Mesendoderm (in vitro differentiated cells): ENCODE measurements at regions not wholly inside any gene's neighbourhood (a gene's known extent, or its start where the extent isn't known, plus 50 kb on each side); places are given as distances from the start of the nearest gene placed in this dataset.
"Not testable (repeated sequence)": the region's sequence is repeated elsewhere in the genome, so short reads cannot be mapped to it uniquely, and the experiment has no call there.

Experiments
- DNase-seq: peaks from one replicate; pipeline ENCODE4 v3.0.0; 2013
- H2AK5ac ChIP-seq: 2 replicates; pipeline ENCODE4 v1.6.1; 2013; ENCODE audit warnings: low read length, inconsistent platforms
- H2BK120ac ChIP-seq: 2 replicates; pipeline ENCODE4 v1.6.1; 2013; ENCODE audit warnings: low read depth, mild to moderate bottlenecking, low read length, moderate library complexity, mixed read lengths
- H2BK15ac ChIP-seq: replicated peaks from 2 replicates; pipeline ENCODE4 v1.6.1; 2013; ENCODE audit warnings: low read depth, mild to moderate bottlenecking, moderate library complexity
- H2BK5ac ChIP-seq: 2 replicates; pipeline ENCODE4 v1.6.1; 2013; ENCODE audit warnings: low read length, inconsistent platforms
- H3K18ac ChIP-seq: 2 replicates; pipeline ENCODE4 v1.6.1; 2013; ENCODE audit warnings: mild to moderate bottlenecking, low read length, mixed read lengths
- H3K23ac ChIP-seq: one replicate; pipeline ENCODE4 v1.6.1; 2013; ENCODE audit warnings: low read length
- H3K27ac ChIP-seq: 2 replicates; pipeline ENCODE4 v1.5.1; 2013; ENCODE audit warnings: low read depth, mild to moderate bottlenecking, inconsistent platforms, low read length, moderate library complexity
- H3K27me3 ChIP-seq: 2 replicates; pipeline ENCODE4 v1.6.1; 2013; ENCODE audit warnings: low read length, control low read depth, mild to moderate bottlenecking, inconsistent platforms; ENCODE audit not compliant: insufficient read depth, poor library complexity
- H3K36me3 ChIP-seq: 2 replicates; pipeline ENCODE4 v1.6.1; 2013; ENCODE audit warnings: low read length, inconsistent platforms; ENCODE audit not compliant: control insufficient read depth, insufficient read depth
- H3K4ac ChIP-seq: one replicate; pipeline ENCODE4 v1.6.1; 2013; ENCODE audit warnings: low read depth, mild to moderate bottlenecking, low read length, moderate library complexity
- H3K4me1 ChIP-seq: 2 replicates; pipeline ENCODE4 v1.6.1; 2013; ENCODE audit warnings: low read depth, low read length, inconsistent platforms; ENCODE audit not compliant: control insufficient read depth
- H3K4me2 ChIP-seq: 2 replicates; pipeline ENCODE4 v1.6.1; 2013; ENCODE audit warnings: low read length
- H3K4me3 ChIP-seq: 2 replicates; pipeline ENCODE4 v1.5.1; 2013; ENCODE audit warnings: mild to moderate bottlenecking, low read length
- H3K56ac ChIP-seq: one replicate; pipeline ENCODE4 v1.6.1; 2013; ENCODE audit warnings: low read length
- H3K79me1 ChIP-seq: 2 replicates; pipeline ENCODE4 v1.6.1; 2013; ENCODE audit warnings: low read length, inconsistent platforms
- H3K79me2 ChIP-seq: 2 replicates; pipeline ENCODE4 v1.6.1; 2013; ENCODE audit warnings: mild to moderate bottlenecking, low read length; ENCODE audit not compliant: control insufficient read depth, insufficient read depth
- H3K9ac ChIP-seq: 2 replicates; pipeline ENCODE4 v1.6.1; 2013; ENCODE audit warnings: low read length, inconsistent platforms
- H4K5ac ChIP-seq: one replicate; pipeline ENCODE4 v1.6.1; 2013; ENCODE audit warnings: low read length
- H4K8ac ChIP-seq: one replicate; pipeline ENCODE4 v1.6.1; 2013; ENCODE audit warnings: low read depth, mild to moderate bottlenecking, control low read depth, low read length, moderate library complexity
- WGBS: extraction: QIAGEN DNeasy Blood & Tissue Kit; methylation state at CpG from one replicate; pipeline ENCODE4 v1.1.7; 2013; ENCODE audit warnings: low lambda C conversion rate, missing lambda C conversion rate; ENCODE audit not compliant: insufficient coverage; ENCODE audit errors: extremely low coverage; 5-methylcytosine and 5-hydroxymethylcytosine counted together

- WGBS = no CpG with 5 or more reads among the region's 1 CpG
- Histone ChIP-seq H3K36me3 (no peaks in the 10 kb centered on the region), H3K9ac (no peak overlapping the region), H4K8ac (no peak overlapping the region), H3K27me3 (no peaks in the 10 kb centered on the region), H2AK5ac (no peak overlapping the region), H4K5ac (no peak overlapping the region), H2BK120ac (no peak overlapping the region), H2BK15ac (no peak overlapping the region), H2BK5ac (no peak overlapping the region), H3K79me1 (no peaks in the 10 kb centered on the region), H3K27ac (no peak overlapping the region), H3K56ac (no peak overlapping the region), H3K4ac (no peak overlapping the region), H3K23ac (no peak overlapping the region), H3K4me2 (no peak overlapping the region), H3K4me1 (no peaks in the 10 kb centered on the region), H3K79me2 (no peaks in the 10 kb centered on the region), H3K4me3 (no peak overlapping the region), H3K18ac (no peak overlapping the region)
- DNase-seq = no peak
Observed at GRCh38 chr15:24394303-24394702, 281.3 kb upstream of the NPAP1 start.

- not testable (repeated sequence) for H3K4me3 ChIP-seq
Observed at GRCh38 chr15:24412649-24413048, 262.9 kb upstream of the NPAP1 start.

DNA sequence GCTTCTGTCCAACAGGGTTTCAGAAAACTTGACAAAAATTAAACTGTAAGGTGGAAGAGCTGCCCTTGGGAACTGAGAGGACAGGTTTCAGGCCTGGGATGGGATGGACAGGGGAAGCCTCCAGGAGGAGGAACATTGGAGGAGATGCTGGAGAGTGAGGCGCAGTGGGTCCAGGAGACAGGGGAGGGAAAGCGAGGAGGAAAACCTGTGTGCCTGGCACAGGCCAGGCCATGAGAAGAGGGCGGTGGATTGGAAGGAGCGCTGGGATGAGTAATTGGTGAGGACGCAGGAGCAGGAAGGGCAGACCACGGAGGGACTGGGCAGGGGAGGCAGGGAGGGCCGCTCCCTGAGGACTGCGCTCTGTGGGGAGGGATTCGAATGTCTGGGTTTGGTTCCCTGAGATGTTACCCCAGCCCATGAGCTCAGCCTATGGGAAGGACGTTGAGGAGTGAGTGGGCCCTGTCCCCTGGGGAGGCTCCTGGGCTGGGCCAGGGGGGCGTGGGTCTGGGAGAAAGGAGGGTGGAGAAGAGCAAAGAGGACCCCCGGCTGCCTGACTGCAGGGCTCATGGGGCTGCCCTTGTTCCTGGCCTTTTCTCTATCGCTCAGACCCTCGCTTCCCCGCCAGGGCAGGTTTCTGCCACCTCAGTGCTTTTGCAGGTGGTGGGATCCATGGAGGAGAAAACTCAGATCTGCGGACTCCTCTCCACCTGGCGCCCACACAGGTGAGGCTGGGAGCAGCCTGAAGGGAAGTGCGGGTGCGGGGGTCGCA, 249.1 kb upstream of the NPAP1 start:
- not testable (repeated sequence) for H3K18ac ChIP-seq, H3K56ac ChIP-seq, H4K8ac ChIP-seq, H3K79me2 ChIP-seq, H3K4me2 ChIP-seq, H3K9ac ChIP-seq, H3K23ac ChIP-seq, H4K5ac ChIP-seq, H3K27ac ChIP-seq, H2BK15ac ChIP-seq, H3K36me3 ChIP-seq, H3K4me1 ChIP-seq, H3K27me3 ChIP-seq, H2BK120ac ChIP-seq, H3K79me1 ChIP-seq, H3K4me3 ChIP-seq, H3K4ac ChIP-seq, H2AK5ac ChIP-seq, H2BK5ac ChIP-seq
- peak; percentile 28 for DNase-seq
- no CpG with 5 or more reads among the region's 20 CpGs for WGBS

More at GRCh38 chr15:24412649-24413048, 262.9 kb upstream of the NPAP1 start:
- peak; percentile 59 for DNase-seq
- H3K27ac ChIP-seq, H2BK5ac ChIP-seq, H2BK15ac ChIP-seq, H3K4me2 ChIP-seq, H2BK120ac ChIP-seq, H3K36me3 ChIP-seq, H3K23ac ChIP-seq, H3K79me2 ChIP-seq, H3K56ac ChIP-seq, H3K27me3 ChIP-seq, H3K4ac ChIP-seq, H3K9ac ChIP-seq, H3K79me1 ChIP-seq, H4K8ac ChIP-seq, H3K4me1 ChIP-seq, H3K18ac ChIP-seq, H2AK5ac ChIP-seq, H4K5ac ChIP-seq: not testable (repeated sequence)
- no CpG with 5 or more reads among the region's 1 CpG for WGBS

DNA sequence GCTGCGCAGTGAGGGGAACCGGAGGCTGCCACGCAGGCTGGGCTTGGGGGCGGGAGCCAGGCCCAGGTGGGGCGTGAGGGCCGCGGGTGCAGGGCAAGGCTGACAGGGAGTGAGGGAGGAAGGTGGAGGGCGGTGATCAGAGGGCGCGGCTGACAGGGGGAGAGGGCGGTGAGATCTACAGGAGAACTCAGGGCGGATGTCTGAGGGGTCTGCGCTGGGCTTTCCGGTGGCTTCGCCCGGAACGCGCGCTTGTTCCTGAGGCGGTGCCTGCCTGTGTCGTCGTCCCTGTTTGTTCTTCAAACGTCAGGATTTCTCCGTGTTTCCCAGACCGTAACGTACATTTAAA, 248.5 kb upstream of the NPAP1 start:
- not testable (repeated sequence) for H3K36me3 ChIP-seq

DNA sequence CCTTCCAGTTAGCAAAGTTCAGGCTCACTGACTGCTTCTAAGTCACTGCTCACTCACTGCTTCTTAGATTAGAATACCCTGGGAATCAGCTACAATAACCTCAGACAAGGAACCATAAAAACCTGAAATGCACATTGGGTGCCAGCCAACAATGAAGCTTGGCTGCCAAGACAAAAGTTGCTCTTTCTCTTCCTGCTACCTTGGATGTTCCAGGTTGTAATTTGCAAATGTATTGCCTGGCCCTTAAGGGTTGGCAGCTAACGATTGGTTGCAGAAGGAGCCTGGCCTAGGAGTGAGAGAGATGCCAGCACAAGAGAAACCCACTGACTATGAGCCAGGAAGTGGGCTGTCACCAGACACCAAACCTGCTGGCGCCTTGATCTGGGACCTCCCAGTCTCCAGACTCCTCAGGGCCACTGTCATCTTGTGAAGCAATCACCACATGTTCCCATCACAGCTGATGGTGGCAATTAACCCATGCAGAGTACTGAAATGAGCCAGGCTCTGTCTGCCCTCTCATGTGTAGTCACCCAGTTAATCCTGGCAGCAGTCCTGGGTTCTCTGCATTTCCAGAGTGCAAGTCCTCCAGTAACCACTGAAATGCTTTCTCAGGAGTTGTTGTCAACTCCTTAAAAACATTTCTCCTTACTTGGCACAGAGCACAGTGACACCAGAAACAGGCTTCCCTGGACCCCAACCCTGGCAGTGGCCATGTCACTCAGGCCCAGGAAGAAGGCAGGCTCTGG, 240.3 kb upstream of the NPAP1 start:
- not testable (repeated sequence) for H3K56ac ChIP-seq, H2BK120ac ChIP-seq, H2AK5ac ChIP-seq, H4K8ac ChIP-seq, H2BK15ac ChIP-seq, H2BK5ac ChIP-seq, H3K4me2 ChIP-seq, H3K4me3 ChIP-seq, H3K27me3 ChIP-seq, H3K4ac ChIP-seq, H3K27ac ChIP-seq, H3K79me1 ChIP-seq, H3K4me1 ChIP-seq, H3K36me3 ChIP-seq, H3K79me2 ChIP-seq, H4K5ac ChIP-seq, H3K18ac ChIP-seq, H3K9ac ChIP-seq, DNase-seq, H3K23ac ChIP-seq
- WGBS = no CpG with 5 or more reads among the region's 2 CpGs

More for the DNA sequence above, 248.5 kb upstream of the NPAP1 start:
- not testable (repeated sequence) for H3K4me2 ChIP-seq, H2BK120ac ChIP-seq, H3K4me3 ChIP-seq, H4K8ac ChIP-seq, H3K27me3 ChIP-seq, H3K27ac ChIP-seq, H3K4ac ChIP-seq, H2AK5ac ChIP-seq, H4K5ac ChIP-seq, H3K79me2 ChIP-seq, H2BK15ac ChIP-seq, H3K23ac ChIP-seq, H3K18ac ChIP-seq, H3K9ac ChIP-seq, H3K4me1 ChIP-seq, H2BK5ac ChIP-seq, H3K79me1 ChIP-seq, H3K56ac ChIP-seq
- no CpG with 5 or more reads among the region's 26 CpGs for whole genome bisulfite sequencing
- peak; percentile 44 for DNase-seq
